NCI-H2171 (cell line): ENCODE measurements at regions not wholly inside any gene's neighbourhood (a gene's known extent, or its start where the extent isn't known, plus 50 kb on each side); places are given as distances from the start of the nearest gene placed in this dataset.
"Not testable (repeated sequence)": the region's sequence is repeated elsewhere in the genome, so short reads cannot be mapped to it uniquely, and the experiment has no call there.

ENCODE experiments used
- DNase-seq: peaks from one replicate; lab custom pipeline; 2025; lab: John Stamatoyannopoulos, UW

GRCh38 chr4:57329279-57329678 is 219.1 kb upstream of the IGFBP7 start:
- DNase-seq: no peak

DNA sequence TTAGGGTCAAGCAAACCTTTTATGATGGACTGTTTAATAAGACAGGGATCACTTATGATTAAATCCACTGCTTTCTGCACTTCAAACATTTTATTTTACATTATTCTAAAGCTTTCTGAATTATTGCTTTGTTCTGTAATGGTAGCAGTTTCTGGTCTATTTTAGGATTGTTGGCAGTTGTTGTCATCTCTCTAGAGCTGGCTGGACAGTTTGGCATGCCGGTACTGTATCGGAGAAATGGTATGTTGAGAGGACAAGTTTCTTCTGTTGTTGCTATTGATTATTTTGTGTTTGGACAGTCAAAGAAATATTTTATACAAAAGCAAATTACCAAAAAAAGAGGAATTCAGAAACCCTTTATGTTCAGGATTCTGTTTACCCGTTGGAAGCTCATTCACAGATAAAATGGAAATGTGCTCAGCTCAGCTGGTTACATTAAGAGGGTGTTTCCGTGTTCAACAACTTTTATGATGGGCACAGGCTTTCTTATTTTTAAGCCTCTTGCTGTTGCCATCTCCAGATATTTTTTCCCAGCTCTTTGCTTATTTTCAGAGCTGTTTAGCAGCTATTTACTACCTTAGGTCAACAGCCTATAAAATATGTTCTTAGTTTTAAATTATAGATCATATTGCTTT is 214.6 kb upstream of the IGFBP7 start:
- no peak for DNase-seq

GRCh38 chr4:57320849-57321248 is 210.7 kb upstream of the IGFBP7 start:
- DNase-seq: no peak

DNA sequence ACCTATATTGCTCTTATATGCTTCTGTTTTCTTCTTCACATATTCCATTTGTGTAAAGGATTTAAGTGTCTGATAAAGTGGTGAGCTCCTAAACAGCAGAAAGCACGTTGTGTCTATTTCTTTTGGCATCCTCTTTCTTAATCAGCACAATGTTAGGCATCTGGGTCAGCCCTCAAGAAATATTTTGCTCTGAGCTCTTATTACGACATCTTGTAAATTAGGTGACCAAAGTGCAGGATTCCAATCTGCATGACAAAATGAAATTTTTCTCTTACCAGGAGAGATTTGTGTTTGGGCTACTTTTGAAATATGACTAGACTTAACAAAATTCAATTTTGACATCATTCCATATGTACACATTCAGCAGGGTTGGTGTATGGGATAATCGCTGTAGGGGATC is 210.0 kb upstream of the IGFBP7 start:
- no peak for DNase-seq

GRCh38 chr4:57318703-57319102 is 208.5 kb upstream of the IGFBP7 start:
- no peak for DNase-seq

DNA sequence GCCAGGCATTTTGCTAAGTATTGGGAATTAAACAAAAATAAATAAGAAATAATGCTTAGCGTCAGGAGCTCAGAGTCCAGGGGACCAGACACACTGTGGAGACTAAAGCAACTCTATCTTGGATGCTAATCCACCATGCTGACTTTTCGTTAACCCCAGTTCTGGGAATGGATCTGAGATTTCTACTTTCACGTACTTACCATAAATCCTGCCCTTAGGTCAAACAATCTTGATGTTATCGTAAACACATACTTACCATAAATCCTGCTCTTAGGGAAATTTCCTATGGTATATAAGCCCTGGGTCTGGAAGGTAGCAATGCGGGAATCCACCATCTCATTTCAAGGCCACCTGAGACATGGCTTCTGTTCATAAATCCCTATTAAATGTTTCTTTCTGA is 204.5 kb upstream of the IGFBP7 start:
- no peak for DNase-seq

DNA sequence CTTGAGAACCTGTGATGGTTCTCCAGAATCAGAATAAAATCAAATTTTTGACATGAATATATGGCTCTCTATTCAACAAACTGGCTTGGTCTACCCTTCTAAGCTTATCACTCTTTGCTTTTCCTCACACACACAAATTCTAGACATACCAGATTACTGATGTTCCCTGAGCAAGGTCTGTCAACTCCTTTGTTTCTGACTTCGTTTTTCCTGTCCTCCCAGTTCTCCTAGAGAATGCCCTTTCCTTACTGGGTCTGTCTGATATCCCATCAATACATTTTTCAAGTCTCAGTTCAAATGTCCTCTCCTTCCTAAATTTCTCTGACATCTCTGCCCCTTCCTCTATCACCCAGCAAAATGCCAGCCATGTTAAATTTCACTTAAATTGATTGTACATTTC is 202.1 kb upstream of the IGFBP7 start:
- DNase-seq: no peak

- no peak for DNase-seq
These were observed 199.5 kb upstream of the IGFBP7 start for GRCh38 chr4:57309658-57310057.

- DNase-seq: no peak
These were observed 198.1 kb upstream of the IGFBP7 start for GRCh38 chr4:57308301-57308700.

GRCh38 chr4:57305836-57306235 is 195.7 kb upstream of the IGFBP7 start:
- no peak for DNase-seq

DNA sequence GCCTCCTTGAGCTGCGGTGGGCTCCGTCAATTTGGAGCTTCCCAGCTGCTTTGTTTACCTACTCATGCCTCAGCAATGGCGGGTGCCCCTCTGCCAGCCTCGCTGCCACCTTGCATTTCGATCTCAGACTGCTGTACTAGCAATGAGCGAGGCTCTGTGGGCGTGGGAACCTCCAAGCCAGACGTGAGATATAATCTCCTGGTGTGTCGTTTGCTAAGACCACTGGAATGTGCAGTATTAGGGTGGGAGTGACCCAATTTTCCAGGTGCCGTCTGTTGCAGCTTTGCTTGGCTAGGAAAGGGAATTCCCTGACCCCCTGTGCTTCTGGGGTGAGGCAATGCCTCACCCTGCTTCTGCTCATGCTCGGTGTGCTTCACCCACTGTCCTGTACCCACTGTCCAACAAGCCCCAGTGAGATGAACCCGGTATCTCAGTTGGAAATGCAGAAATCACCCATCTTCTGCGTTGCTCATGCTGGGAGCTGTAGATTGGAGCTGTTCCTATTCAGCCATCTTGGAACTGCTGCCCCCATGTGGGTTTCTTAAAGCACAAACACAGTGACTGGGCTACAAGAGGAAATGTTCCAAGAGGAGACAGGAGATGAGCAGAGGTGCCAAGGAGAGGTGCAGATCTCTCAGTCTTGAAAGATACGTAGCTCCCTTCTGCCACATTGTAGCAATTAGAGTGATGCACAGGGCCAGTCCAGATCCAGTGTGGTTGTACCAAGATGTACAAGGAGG is 193.0 kb upstream of the IGFBP7 start:
- no peak for DNase-seq

GRCh38 chr4:57300300-57300699 is 190.1 kb upstream of the IGFBP7 start:
- DNase-seq: not testable (repeated sequence)

- DNase-seq: no peak
These were observed 181.7 kb upstream of the IGFBP7 start for GRCh38 chr4:57291911-57292310.

DNA sequence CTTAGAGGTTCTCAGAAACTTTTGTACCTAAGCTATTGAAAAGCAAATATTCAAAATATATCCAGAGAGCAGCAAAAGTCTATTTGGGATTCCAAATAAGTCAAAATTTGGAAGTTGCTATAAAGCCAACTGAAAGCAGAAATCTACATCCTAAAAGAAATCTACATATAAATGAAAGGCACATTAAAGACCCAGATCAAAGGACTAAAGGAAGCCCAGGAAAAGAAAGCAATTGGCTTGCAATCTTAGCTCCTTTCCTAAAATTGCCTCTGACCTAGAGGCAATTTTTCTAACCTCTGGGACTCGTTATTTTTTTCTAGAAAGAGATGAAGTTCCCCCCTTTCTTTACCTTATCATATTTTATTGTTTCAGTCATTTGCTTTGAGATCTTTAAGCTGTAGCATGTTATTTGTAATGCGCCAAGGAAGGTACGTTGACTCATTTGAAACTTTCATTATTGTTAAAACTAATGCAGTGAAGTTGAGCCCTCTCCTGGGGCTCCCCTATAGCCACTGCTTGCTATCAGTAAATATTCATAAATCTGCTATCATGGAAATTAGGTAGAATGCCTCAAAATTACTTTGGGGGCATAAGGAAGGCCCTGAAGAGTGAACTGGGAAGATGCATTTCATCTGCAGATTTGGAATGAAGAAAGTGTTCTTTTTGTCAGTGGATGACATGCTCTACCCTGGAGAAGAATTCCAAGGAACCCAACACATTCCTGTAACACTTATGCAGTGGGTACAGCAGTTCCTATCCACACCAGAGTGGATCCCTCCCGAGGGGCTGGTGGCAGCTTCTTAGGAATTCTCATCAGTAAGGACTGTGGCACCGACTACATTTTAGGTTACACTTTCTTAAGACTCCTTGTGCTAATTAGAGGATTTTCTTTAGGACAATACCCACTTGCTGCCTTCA is 177.8 kb upstream of the IGFBP7 start:
- DNase-seq: no peak

DNA sequence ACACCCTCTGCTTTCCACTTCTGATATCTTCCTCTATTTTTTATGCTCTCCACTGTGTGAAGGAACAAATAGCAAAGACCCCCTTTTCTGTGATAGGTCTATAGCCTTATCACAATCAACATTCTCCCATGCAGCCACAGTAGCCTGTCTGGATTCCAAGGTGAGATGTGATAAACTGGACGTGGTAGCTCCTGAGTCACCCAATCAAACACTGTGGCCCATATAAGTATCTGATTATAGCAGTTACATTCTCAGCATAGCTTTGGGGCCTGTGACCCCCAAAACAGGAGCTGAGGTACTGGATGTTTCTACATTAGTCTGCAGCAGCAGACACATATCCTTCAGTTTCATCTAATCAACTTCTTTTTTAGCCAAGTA is 172.7 kb upstream of the IGFBP7 start:
- DNase-seq: no peak

DNA sequence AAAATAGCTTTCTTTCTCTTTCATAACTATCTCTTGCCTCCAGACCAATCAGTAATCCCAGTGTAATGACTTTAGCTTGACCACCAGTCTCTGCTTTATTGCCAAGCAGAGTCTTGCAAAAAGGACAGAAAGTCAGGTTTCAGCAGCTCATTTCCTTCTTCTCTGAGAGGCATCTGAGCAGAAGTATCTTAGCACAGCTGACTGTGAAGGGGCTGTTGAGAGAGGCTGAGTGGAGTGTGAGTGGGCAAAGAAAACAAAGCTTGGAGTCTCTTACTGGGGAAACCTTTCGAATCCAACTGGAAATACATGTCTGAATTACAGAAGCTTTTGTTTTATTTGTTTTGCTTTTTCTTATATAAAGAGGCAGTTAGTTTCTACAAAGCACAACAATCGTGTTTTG is 170.3 kb upstream of the IGFBP7 start:
- no peak for DNase-seq

GRCh38 chr4:57278780-57279179 is 168.6 kb upstream of the IGFBP7 start:
- no peak for DNase-seq

- DNase-seq: no peak
These were observed 163.9 kb upstream of the IGFBP7 start for GRCh38 chr4:57274082-57274481.

- DNase-seq: no peak
These were observed 160.2 kb upstream of the IGFBP7 start for GRCh38 chr4:57270346-57270745.

DNA sequence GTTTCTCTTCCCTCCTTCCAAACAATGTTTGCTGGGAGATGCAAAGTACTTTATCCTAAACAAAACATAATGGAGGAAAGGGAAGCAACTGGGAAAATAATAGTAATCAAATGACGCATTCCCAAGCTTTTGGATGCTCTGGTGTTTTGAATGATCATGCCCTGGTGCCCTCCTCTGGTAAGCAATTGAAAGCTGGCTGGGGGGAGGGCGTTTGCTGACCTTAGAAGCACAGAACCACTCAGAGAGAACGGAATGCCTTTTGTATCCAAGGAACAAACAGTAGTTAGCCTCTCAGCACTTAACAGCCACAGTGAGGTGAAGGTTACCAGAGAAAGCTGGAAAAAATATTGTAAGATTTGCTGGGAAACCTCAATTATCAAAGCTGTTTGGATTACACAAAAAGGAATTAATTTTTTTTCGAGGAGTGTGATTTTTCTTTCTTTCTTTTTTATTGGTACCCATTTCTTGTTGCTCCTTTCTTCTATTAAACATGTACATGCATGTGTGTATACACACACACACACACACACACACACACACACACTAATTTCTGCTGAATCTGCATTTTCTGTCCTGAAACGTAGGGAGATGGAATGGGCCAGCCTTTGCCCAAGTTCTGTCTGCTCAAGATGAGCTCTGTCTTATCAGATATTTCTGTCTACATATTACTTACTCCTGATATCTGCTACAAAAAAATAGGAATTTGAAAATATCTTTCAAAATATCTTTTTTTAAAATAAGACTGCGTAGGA is 155.8 kb upstream of the IGFBP7 start:
- DNase-seq: no peak

- DNase-seq: no peak
These were observed 144.6 kb upstream of the IGFBP7 start for GRCh38 chr4:57254754-57255153.

DNA sequence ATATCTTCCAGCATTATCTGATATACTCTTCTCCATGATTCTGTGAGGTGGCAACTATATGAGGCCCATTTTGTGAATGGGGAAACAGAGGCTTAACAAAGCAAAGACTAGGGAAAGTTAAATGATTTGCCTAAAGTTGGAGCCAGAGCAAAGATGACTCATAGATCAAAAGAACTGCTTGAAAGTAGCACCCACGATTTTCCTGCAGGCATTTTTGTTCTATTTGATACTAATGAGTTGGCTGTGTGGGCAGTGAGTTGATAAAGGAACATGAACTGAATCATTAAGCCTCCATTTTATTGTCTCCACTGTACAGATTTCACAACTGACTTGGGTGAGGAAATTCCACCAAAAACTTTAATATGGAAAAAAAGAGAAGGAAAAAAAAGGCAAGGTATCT is 138.9 kb upstream of the IGFBP7 start:
- no peak for DNase-seq
